Endothelial cell of umbilical vein (primary cell): ENCODE measurements at regions not wholly inside any gene's neighbourhood (a gene's known extent, or its start where the extent isn't known, plus 50 kb on each side); places are given as distances from the start of the nearest gene placed in this dataset.

Experiments used
- CTCF ChIP-seq, 2 donors: IDR thresholded peaks; 1 replicate in 1 of 2; 2 replicates in 1 of 2; pipeline ENCODE4 v1.5.1; 2011; ENCODE audit warnings: low read length in 2 of 2, mild to moderate bottlenecking in 2 of 2, moderate library complexity in 2 of 2, control low read depth in 1 of 2, inconsistent platforms in 1 of 2, low read depth in 1 of 2; ENCODE audit not compliant: insufficient read depth in 1 of 2; ENCODE audit errors: extremely low read depth in 1 of 2
- POLR2A ChIP-seq: IDR thresholded peaks from 2 replicates; pipeline ENCODE4 v1.6.1; 2012; ENCODE audit warnings: low read depth, mild to moderate bottlenecking, control low read depth, low read length
- POLR2AphosphoS5 ChIP-seq: IDR thresholded peaks from 2 replicates; pipeline ENCODE4 v1.6.1; 2012; ENCODE audit warnings: low read depth, mild to moderate bottlenecking, control low read depth, low read length, moderate library complexity; ENCODE audit not compliant: insufficient read depth

DNA sequence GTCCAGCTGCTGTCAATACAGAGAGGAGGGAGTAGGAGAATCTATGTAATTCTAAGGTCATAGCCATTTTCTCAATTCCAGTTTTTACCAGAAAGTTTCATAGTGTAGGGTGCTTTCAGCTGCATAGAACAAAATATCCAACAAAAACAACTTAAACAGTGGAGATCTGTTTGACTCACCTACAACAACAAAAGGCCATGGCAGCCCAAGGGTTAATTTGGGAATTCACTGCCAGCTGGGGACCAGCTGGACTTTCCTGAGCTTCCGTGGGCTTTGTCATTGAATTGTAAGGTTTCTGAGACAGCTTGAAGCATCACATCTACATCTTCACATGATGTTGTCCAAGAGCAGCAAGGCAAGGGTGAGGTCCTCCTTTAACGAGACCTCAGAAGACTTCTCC lies 512.7 kb downstream of the IRS1 start:
- TF ChIP-seq POLR2AphosphoS5 (no peak), CTCF (IDR thresholded peaks at IDR 0.05; ENCODE audit: extremely low read depth in 1 of 2, insufficient read depth in 1 of 2, low read depth in 1 of 2, low read length in 2 of 2) (no peak), POLR2A (no peak)
